SJSA1 (cell line): ENCODE measurements at regions not wholly inside any gene's neighbourhood (a gene's known extent, or its start where the extent isn't known, plus 50 kb on each side); places are given as distances from the start of the nearest gene placed in this dataset.
"Not testable (repeated sequence)": the region's sequence is repeated elsewhere in the genome, so short reads cannot be mapped to it uniquely, and the experiment has no call there.

Experiments
- DNase-seq, 2 experiments: peaks; one replicate each; pipeline ENCODE4 v3.0.0-alpha.2; 2015 to 2020; ENCODE audit warnings: low spot score in 2 of 2, low read depth in 1 of 2
- H3K27ac ChIP-seq: fragments of 250-450 bp; sonication (Bioruptor Pico); 2 replicates; pipeline ENCODE4 v1.5.1; 2020; ENCODE audit warnings: mild to moderate bottlenecking, moderate library complexity
- H3K27me3 ChIP-seq: fragments of 250-450 bp; sonication (Bioruptor Pico); replicated peaks from 2 replicates; pipeline ENCODE4 v1.5.1; 2020; ENCODE audit warnings: mild to moderate bottlenecking, moderate library complexity
- H3K36me3 ChIP-seq: fragments of 250-450 bp; sonication (Bioruptor Pico); 2 replicates; pipeline ENCODE4 v1.5.1; 2020; ENCODE audit warnings: mild to moderate bottlenecking
- H3K4me1 ChIP-seq: fragments of 250-450 bp; sonication (Bioruptor Pico); replicated peaks from 2 replicates; pipeline ENCODE4 v1.6.1; 2021; ENCODE audit warnings: mild to moderate bottlenecking
- H3K4me3 ChIP-seq: fragments of 250-450 bp; sonication (Bioruptor Pico); 2 replicates; pipeline ENCODE4 v1.5.1; 2020; ENCODE audit warnings: mild to moderate bottlenecking
- H3K9me3 ChIP-seq: fragments of 250-450 bp; sonication (Bioruptor Pico); replicated peaks from 2 replicates; pipeline ENCODE4 v1.5.1; 2020; ENCODE audit warnings: mild to moderate bottlenecking

DNA sequence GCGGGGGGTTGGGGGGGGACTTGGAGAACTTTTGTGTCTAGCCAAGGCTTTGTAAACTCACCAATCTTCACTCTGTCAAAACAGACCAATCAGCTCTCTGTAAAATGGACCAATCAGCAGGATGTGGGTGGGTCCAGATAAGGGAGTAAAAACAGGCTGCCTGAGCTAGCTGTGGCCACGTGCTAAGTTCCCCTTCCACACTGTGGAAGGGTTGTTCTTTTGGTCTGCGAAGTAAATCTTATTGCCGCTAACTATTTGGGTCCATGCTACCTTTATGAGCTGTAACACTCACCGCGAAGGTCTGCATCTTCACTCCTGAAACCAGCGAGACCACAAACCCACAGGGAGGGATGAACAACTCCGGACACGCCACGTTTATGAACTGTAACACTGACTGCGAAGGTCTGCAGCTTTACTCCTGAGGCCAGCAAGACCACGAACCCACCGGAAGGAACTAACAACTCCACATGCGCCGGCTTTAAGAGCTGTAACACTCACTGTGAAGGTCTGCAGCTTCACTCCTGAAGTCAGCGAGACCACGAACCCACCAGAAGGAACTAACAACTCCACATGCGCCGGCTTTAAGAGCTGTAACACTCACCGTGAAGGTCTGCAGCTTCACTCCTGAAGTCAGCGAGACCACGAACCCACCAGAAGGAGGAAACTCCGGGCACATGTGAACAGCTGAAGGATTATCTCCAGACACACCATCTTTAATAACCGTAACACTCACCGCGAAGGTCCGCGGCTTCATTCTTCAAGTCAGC lies 186.6 kb downstream of the ID4 start:
- H3K4me3 ChIP-seq, H3K4me1 ChIP-seq, H3K36me3 ChIP-seq, H3K27ac ChIP-seq, H3K9me3 ChIP-seq, H3K27me3 ChIP-seq, DNase-seq: not testable (repeated sequence)

- Histone ChIP-seq H3K36me3 (no peaks in the 10 kb centered on the region), H3K4me1 (no peaks in the 10 kb centered on the region), H3K9me3 (no peaks in the 10 kb centered on the region), H3K4me3 (no peak overlapping the region), H3K27me3 (no peaks in the 10 kb centered on the region), H3K27ac (no peak overlapping the region)
- DNase-seq, result no peak
Measured at GRCh38 chr6:20024316-20024673, 187.1 kb downstream of the ID4 start.

DNA sequence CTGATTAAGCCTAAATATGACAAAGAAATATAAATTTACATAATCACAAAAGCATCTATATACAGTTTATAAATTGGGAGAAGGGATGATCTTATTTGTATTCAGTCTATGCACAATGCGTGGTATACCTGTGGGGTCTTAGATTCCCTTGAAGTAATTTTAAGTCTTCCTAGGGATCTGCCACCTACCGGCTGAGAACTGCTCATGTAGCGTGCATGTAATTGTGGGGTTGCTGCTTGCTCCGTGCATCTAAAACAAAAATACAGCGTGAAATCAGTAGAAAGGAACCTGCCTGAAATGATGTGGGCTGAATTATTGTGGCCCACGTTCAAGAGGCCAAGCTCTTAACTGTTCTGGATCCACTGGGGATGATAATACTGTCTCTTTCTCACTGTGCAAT lies 187.3 kb downstream of the MBOAT1 start:
- no peaks in the 10 kb centered on the region for H3K27me3 ChIP-seq
- no peaks in the 10 kb centered on the region for H3K4me1 ChIP-seq
- no peaks in the 10 kb centered on the region for H3K9me3 ChIP-seq
- H3K36me3 ChIP-seq, result no peaks in the 10 kb centered on the region
- no peak overlapping the region for H3K27ac ChIP-seq
- no peak overlapping the region for H3K4me3 ChIP-seq
- DNase-seq, result no peak

DNA sequence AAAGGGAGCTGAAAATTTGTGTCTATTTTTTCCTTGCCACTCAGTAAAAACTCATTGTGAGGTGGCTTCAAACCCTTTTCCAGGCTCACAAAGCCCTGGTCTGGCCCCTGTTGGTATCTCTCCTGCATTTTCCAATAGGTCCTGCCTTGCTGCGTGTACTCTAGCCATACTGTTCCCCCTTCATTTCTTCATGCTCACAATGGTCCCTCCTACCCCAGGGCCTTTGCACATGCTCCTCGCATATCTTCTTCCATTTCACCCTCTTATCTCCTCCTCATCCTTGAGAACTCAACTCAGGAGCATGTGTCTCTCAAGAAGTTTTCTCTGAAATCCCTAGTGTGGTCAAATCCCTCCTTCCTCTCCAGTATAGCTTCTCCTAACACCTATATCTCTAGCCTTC lies 186.6 kb downstream of the MBOAT1 start:
- Histone ChIP-seq H3K27ac (no peak overlapping the region), H3K4me1 (no peaks in the 10 kb centered on the region), H3K27me3 (no peaks in the 10 kb centered on the region), H3K9me3 (no peaks in the 10 kb centered on the region), H3K36me3 (no peaks in the 10 kb centered on the region), H3K4me3 (no peak overlapping the region)
- no peak for DNase-seq

DNA sequence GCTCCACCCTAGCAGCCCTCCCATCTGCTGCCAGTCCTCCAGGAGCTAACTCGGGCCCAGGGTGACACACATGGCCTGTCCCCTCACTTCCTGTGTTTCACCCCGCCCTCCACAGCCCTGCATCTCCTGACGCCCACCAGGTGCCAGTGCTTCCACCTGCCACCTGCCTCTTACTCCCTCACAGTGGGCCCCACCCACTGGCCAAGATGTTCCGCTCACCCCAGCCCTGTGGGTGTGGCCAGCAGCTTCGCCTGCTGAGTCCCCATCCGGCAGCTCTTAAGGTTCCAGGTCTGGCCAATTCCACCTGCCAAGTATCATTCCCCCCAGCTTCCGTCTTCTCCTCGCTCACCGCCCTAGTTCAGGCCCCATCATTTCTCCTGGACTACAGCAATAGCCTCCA lies 184.1 kb downstream of the MBOAT1 start:
- Histone ChIP-seq H3K27me3 (no peaks in the 10 kb centered on the region), H3K9me3 (no peaks in the 10 kb centered on the region), H3K4me1 (no peaks in the 10 kb centered on the region), H3K36me3 (no peaks in the 10 kb centered on the region), H3K27ac (no peak overlapping the region), H3K4me3 (no peak overlapping the region)
- no peak for DNase-seq

- no peak for DNase-seq
- no peaks in the 10 kb centered on the region for H3K4me1 ChIP-seq
- no peaks in the 10 kb centered on the region for H3K27me3 ChIP-seq
- H3K27ac ChIP-seq, result no peak overlapping the region
- H3K9me3 ChIP-seq, result no peaks in the 10 kb centered on the region
- H3K36me3 ChIP-seq, result no peaks in the 10 kb centered on the region
- no peak overlapping the region for H3K4me3 ChIP-seq
Measured at GRCh38 chr6:20028562-20028961, 183.7 kb downstream of the MBOAT1 start.

DNA sequence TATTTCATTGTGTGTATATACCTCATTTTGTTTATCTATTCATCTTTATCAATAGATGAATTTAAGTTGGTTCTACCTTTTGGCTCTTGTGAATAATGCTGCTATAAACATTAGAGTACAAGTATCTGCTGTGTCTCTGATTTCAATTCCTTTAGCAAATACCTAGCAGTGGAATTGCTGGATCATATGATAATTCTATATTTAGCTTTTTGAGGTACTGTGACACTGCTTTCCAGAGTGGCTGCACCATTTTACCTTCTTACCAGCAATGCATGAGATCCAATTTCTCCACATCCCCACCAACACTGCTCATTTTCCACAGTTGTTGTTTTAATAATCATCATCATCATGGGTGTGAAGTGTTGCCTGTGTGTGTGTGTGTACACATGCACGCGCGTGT lies 182.3 kb downstream of the MBOAT1 start:
- H3K4me1 ChIP-seq, result no peaks in the 10 kb centered on the region
- no peaks in the 10 kb centered on the region for H3K36me3 ChIP-seq
- no peaks in the 10 kb centered on the region for H3K27me3 ChIP-seq
- no peak overlapping the region for H3K27ac ChIP-seq
- no peaks in the 10 kb centered on the region for H3K9me3 ChIP-seq
- DNase-seq, result no peak
- no peak overlapping the region for H3K4me3 ChIP-seq

GRCh38 chr6:20031342-20031741 lies 180.9 kb downstream of the MBOAT1 start:
- no peak overlapping the region for H3K4me3 ChIP-seq
- no peak for DNase-seq
- H3K27me3 ChIP-seq, result no peaks in the 10 kb centered on the region
- no peak overlapping the region for H3K27ac ChIP-seq
- no peaks in the 10 kb centered on the region for H3K9me3 ChIP-seq
- no peaks in the 10 kb centered on the region for H3K36me3 ChIP-seq
- H3K4me1 ChIP-seq, result no peaks in the 10 kb centered on the region

DNA sequence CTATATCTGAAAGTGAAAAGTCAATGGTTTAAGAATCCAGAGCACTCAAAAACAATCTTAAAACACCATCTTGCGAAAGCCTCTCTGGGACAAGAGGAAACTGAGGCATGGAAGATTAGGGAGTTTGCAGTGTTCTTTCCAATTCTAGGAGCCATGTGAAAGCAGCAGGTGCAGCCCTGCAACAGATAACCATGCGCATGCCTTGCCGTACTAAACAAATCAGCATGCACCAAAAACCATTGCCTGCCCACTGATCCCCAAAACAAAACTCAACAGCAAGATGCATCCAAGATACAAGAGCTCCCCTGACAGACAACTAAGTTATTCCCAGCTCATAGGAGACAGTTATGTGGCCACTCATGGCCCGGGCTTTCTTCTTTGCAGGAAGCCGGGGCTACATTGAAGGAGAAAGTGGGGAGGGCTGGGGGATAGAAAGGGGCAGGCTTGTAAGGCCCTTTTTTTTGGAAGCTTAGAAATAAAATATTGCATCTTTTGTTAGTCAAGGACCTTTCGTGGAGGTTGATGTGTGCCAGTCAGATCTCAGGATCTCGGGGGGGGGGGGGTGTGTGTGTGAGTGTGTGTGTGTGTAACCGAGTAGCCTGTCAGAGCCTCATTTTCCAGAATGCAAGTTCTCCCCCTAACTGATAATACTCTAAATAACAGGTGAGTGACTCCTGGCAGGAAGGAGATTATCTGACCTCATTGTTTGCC lies 178.4 kb downstream of the MBOAT1 start:
- DNase-seq, result no peak
- Histone ChIP-seq H3K4me1 (no peaks in the 10 kb centered on the region), H3K27ac (no peak overlapping the region), H3K9me3 (no peaks in the 10 kb centered on the region), H3K36me3 (no peaks in the 10 kb centered on the region), H3K4me3 (no peak overlapping the region), H3K27me3 (0 out of 2 replicates have a peak, but pooled peaks cover 6% of the 10 kb centered on the region)

- no peaks in the 10 kb centered on the region for H3K36me3 ChIP-seq
- no peak overlapping the region for H3K4me3 ChIP-seq
- H3K4me1 ChIP-seq, result no peaks in the 10 kb centered on the region
- DNase-seq, result no peak
- no peak overlapping the region for H3K27ac ChIP-seq
- no peaks in the 10 kb centered on the region for H3K9me3 ChIP-seq
- H3K27me3 ChIP-seq, result 0 out of 2 replicates have a peak, but pooled peaks cover 6% of the 10 kb centered on the region
Measured at GRCh38 chr6:20034408-20034769, 177.9 kb downstream of the MBOAT1 start.

DNA sequence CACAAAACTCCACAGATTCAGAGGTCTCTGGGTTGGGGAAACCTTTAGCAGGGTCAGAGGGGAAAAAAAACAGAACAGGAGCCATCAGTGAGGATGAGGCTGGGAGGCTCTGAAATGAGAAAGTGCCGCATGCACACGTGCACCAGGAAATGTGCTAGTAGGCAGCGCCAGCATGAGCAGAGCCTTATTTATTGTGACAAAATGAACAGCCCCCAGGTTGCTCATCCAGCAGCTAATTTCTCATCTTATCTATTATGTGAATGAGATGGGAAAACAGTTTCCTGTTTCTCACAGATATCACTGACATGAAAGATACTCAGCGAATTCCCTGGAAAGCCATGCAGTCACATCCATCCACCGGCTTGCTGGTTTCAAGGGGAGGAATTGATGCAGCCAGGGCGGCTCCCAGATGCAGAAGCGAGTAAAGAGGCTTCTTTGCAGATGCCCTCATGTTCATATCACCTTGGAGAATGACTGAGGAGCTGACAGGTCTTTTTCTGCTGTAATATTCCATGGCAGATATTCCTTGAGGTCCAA lies 176.1 kb downstream of the MBOAT1 start:
- no peak for DNase-seq
- Histone ChIP-seq H3K4me3 (no peak overlapping the region), H3K4me1 (no peaks in the 10 kb centered on the region), H3K27me3 (0 out of 2 replicates have a peak, but pooled peaks cover 6% of the 10 kb centered on the region), H3K9me3 (no peaks in the 10 kb centered on the region), H3K27ac (no peak overlapping the region), H3K36me3 (no peaks in the 10 kb centered on the region)

GRCh38 chr6:20038410-20039204 lies 173.7 kb downstream of the MBOAT1 start:
- Histone ChIP-seq H3K9me3 (no peaks in the 10 kb centered on the region), H3K4me3 (no peak overlapping the region), H3K27ac (no peak overlapping the region), H3K27me3 (0 out of 2 replicates have a peak, but pooled peaks cover 6% of the 10 kb centered on the region), H3K36me3 (no peaks in the 10 kb centered on the region), H3K4me1 (no peaks in the 10 kb centered on the region)
- no peak for DNase-seq

DNA sequence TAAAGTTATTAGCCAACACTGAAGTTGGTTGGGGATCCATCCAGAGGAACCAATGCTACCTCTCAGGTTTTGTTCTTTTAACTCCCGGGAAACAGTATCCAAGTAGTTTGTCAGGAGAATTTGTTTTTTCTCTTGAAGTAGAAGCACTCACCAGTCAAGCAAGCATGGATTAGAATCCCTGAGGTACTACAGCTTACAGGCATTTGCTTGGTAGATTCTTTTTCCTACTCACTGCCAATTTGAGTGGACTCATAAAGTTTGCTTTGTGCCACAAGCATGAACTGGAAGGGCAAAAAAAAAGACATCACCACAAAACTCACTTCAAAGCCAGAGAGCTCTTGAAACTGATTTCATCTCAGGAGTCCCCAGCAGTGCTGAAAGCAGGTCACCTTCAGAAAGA lies 167.4 kb downstream of the MBOAT1 start:
- no peaks in the 10 kb centered on the region for H3K27me3 ChIP-seq
- no peak for DNase-seq

More for the DNA sequence above, 167.4 kb downstream of the MBOAT1 start:
- no peak overlapping the region for H3K27ac ChIP-seq
- H3K36me3 ChIP-seq, result no peaks in the 10 kb centered on the region
- H3K4me3 ChIP-seq, result no peak overlapping the region
- no peaks in the 10 kb centered on the region for H3K4me1 ChIP-seq
- no peaks in the 10 kb centered on the region for H3K9me3 ChIP-seq
